Breast epithelium (tissue), 4 donors: ENCODE measurements at regions not wholly inside any gene's neighbourhood (a gene's known extent, or its start where the extent isn't known, plus 50 kb on each side); places are given as distances from the start of the nearest gene placed in this dataset.

Source experiments
- DNase-seq, 2 donors: peaks; one replicate each; pipeline ENCODE4 v3.0.0-alpha.2; 2019; ENCODE audit warnings: low spot score in 2 of 2
- H3K27ac ChIP-seq, 2 donors: fragments of 200-600 bp; sonication (generic) in 1 of 2; one replicate each; pipeline ENCODE4 v1.5.1; 2016 to 2019; ENCODE audit warnings: mild to moderate bottlenecking in 1 of 2
- H3K27me3 ChIP-seq, 2 donors: fragments of 200-600 bp; sonication (generic) in 1 of 2; one replicate each; pipeline versions ENCODE4 v1.5.1 to v1.6.0; 2017 to 2019; ENCODE audit warnings: control low read depth in 1 of 2, mild to moderate bottlenecking in 1 of 2
- H3K36me3 ChIP-seq: fragments of 200-600 bp; one replicate; pipeline ENCODE4 v1.5.1; 2019
- H3K4me1 ChIP-seq, 2 donors: fragments of 200-600 bp; sonication (generic); one replicate each; pipeline ENCODE4 v1.5.1; 2016 to 2019; ENCODE audit warnings: control low read depth in 1 of 2
- H3K4me3 ChIP-seq, 3 donors: fragments of 200-600 bp; sonication (generic); 1 replicate in 2 of 3; 2 replicates in 1 of 3; pipeline ENCODE4 v1.5.1; 2016 to 2019; ENCODE audit warnings: mild to moderate bottlenecking in 3 of 3, moderate library complexity in 2 of 3
- H3K9me3 ChIP-seq, 2 donors: fragments of 200-600 bp; sonication (generic) in 1 of 2; one replicate each; pipeline ENCODE4 v1.5.1; 2016 to 2019; ENCODE audit warnings: control low read depth in 1 of 2
- POLR2A ChIP-seq: fragments of 450-650 bp; IDR thresholded peaks from one replicate; pipeline ENCODE4 v1.6.1; 2016; ENCODE audit warnings: antibody characterized with exemption, mild to moderate bottlenecking, moderate library complexity
- POLR2AphosphoS5 ChIP-seq, 3 donors: sonication (generic); formaldehyde crosslinking; IDR thresholded peaks; one replicate each; pipeline ENCODE4 v1.6.1; 2017; ENCODE audit warnings: antibody characterized with exemption in 3 of 3
- intact Hi-C: fragments of 100-400 bp; cut with DNase I; formaldehyde crosslinking; loops from one replicate; pipeline ENCODE4 v1.15.1; 2023; ENCODE audit warnings: low total_unique reads
- TF ChIP-seq, protein P1 (sequence below), 3 donors: fragments of 450-650 bp; IDR thresholded peaks; one replicate each; pipeline ENCODE4 v1.5.1; 2016 to 2017; ENCODE audit warnings: antibody characterized with exemption in 3 of 3, mild to moderate bottlenecking in 3 of 3, moderate library complexity in 3 of 3

DNA sequence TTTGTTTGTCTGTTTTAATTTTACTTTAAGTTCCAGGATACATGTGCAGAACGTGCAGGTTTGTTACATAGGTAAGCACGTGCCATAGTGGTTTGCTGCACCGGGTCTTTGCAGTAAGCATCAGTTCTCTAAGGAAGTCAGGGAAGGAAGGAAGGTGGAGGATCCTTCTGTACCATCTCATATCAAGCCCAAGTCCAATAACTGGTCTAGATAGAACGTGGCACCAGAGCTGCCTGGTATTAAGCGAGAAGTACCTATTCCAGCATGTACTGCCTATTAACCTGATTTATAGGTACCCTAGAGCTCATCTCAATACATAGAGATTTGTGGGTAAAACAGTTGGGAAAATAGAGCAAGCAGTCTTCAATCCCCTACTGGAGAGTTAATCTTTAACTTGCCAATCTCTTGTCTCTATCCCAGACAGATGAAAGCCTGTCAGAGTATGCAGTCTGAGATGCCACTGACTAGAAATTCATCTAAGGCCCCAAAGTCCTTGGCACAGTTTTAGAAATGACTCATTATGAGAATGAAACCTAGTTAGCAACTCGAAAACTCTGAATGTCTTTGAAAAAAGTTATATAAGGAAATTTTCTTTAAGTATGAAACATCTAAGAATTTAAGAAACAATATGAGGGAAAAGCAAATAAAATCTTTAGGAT lies 144.9 kb downstream of the TFAP2A start:
- Histone ChIP-seq H3K27ac (peak overlapping the region in 1 of 2 donors; percentile 21), H3K4me1 (no peaks in the 10 kb centered on the region), H3K27me3 (no peaks in the 10 kb centered on the region), H3K9me3 (no peaks in the 10 kb centered on the region), H3K4me3 (no peak overlapping the region), H3K36me3 (no peaks in the 10 kb centered on the region)
- TF ChIP-seq POLR2A, result no peak
- TF ChIP-seq, protein P1, sequence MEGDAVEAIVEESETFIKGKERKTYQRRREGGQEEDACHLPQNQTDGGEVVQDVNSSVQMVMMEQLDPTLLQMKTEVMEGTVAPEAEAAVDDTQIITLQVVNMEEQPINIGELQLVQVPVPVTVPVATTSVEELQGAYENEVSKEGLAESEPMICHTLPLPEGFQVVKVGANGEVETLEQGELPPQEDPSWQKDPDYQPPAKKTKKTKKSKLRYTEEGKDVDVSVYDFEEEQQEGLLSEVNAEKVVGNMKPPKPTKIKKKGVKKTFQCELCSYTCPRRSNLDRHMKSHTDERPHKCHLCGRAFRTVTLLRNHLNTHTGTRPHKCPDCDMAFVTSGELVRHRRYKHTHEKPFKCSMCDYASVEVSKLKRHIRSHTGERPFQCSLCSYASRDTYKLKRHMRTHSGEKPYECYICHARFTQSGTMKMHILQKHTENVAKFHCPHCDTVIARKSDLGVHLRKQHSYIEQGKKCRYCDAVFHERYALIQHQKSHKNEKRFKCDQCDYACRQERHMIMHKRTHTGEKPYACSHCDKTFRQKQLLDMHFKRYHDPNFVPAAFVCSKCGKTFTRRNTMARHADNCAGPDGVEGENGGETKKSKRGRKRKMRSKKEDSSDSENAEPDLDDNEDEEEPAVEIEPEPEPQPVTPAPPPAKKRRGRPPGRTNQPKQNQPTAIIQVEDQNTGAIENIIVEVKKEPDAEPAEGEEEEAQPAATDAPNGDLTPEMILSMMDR (IDR thresholded peaks at IDR 0.05), result no peak
- TF ChIP-seq POLR2AphosphoS5 (IDR thresholded peaks at IDR 0.05), result no peak
- no peak for DNase-seq
- intact Hi-C loops, result no loop called here

DNA sequence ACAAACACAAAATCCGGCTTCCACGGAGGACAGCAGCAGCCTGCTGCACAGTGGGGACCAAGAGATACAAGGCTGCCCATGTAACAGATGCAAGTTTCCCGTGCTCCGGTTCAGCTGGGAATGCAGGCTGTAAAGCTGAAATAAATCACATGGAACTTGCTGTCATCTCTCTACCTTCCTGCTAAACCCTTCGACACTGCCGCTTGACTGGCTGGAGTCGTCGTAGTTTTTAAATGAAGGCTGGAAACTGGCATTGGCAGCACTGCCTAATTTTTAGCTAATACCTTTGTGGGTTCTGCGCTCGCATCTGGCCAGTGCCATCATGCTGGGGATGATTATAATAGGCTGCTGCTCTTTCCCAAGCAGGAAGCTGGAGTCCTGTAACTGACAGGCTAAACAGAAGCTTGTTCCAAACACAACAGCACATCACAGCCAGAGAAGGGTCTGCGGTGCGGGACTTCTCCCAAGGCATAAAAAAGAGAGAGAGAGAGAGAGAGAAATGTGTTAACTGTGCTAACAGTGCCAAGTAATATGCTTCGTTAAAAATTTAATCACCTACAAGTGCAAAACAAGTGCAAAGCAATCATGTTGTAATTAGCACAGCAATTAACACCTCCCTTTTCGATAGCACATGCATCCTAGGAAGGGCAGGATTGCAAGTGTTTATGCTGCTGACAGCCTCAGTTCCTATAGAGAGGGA lies 146.1 kb downstream of the TFAP2A start:
- TF ChIP-seq POLR2AphosphoS5 (IDR thresholded peaks at IDR 0.05) (no peak), POLR2A (no peak)
- TF ChIP-seq, protein P1 (IDR thresholded peaks at IDR 0.05), result no peak
- H3K4me1 ChIP-seq, result no peaks in the 10 kb centered on the region
- H3K27ac ChIP-seq, result no peak overlapping the region
- no peaks in the 10 kb centered on the region for H3K9me3 ChIP-seq
- H3K36me3 ChIP-seq, result no peaks in the 10 kb centered on the region
- DNase-seq, result no peak
- H3K4me3 ChIP-seq, result no peak overlapping the region
- H3K27me3 ChIP-seq, result no peaks in the 10 kb centered on the region
- intact Hi-C loops, result no loop called here

DNA sequence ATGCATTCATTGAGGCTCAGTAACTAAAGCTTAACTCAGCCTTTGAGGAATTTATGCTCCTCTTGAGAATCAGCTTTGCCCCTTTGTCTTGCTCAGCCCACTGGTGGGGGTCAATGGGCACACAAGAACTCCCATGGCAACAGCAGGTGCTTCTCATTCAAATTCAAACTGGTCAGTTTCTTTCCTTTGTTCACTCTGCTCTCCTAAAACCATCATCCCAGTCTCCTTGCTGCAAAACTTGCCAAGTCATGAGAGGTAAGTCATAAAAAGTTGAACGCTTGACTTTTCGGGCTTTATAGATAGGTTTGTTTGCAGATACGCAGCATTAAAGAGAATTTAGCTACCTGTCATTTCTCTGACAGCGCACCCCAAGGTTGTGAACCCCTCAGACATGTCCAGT lies 146.8 kb downstream of the TFAP2A start:
- H3K4me1 ChIP-seq, result no peaks in the 10 kb centered on the region
- H3K36me3 ChIP-seq, result no peaks in the 10 kb centered on the region
- intact Hi-C loops, result no loop called here
- H3K4me3 ChIP-seq, result no peak overlapping the region
- H3K9me3 ChIP-seq, result no peaks in the 10 kb centered on the region
- no peak for DNase-seq
- TF ChIP-seq POLR2A (no peak), POLR2AphosphoS5 (IDR thresholded peaks at IDR 0.05) (no peak)
- TF ChIP-seq, protein P1 (IDR thresholded peaks at IDR 0.05), result no peak
- H3K27ac ChIP-seq, result no peak overlapping the region
- no peaks in the 10 kb centered on the region for H3K27me3 ChIP-seq

DNA sequence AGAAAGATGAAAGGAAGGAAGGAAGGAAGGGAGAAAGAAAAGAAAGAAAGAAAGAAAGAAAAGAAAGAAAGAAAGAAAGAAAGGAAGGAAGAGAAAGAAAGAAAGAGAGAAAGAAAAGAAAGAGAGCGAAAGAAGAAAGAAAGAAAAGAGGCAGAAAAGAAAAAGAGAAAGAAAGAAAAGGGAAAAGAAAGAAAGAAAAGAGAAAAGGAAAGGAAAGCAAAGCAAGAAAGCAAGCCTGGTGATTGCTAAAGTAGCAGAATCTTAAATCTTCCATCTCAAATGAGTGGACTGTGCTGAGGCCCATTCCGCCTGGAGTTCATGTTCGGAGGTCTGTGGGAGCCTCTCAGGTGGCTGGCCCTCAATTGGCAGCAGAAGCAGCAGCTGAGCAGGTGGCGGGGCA lies 148.4 kb downstream of the TFAP2A start:
- Histone ChIP-seq H3K9me3 (no peaks in the 10 kb centered on the region), H3K27ac (no peak overlapping the region), H3K36me3 (no peaks in the 10 kb centered on the region), H3K4me3 (no peak overlapping the region), H3K4me1 (no peaks in the 10 kb centered on the region), H3K27me3 (no peaks in the 10 kb centered on the region)
- TF ChIP-seq, protein P1 (IDR thresholded peaks at IDR 0.05), result no peak
- TF ChIP-seq POLR2A, result no peak
- intact Hi-C loops, result no loop called here
- no peak for DNase-seq

DNA sequence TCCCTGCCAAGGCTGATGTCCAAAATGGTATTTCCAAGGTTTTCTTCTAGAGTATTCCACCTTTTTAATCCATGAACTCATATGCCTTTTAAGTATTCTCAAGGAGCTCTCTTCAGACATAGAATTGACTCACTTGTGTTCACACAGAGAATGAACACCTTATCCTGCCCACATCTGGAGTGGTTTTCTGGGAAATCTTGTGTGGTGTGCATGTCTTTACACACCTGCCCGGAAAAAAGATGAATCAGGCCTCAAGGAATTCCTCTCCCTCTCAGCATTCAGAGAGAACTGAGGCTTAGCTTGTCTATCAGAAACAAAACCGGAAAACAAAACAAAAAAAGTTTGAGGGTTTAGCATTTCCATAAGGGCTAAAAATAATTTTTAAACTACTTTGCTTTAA lies 148.8 kb downstream of the TFAP2A start:
- H3K4me3 ChIP-seq, result no peak overlapping the region
- H3K9me3 ChIP-seq, result no peaks in the 10 kb centered on the region
- no peak for TF ChIP-seq POLR2AphosphoS5 (IDR thresholded peaks at IDR 0.05)
- TF ChIP-seq, protein P1 (IDR thresholded peaks at IDR 0.05), result no peak
- TF ChIP-seq POLR2A, result no peak
- H3K36me3 ChIP-seq, result no peaks in the 10 kb centered on the region
- DNase-seq, result no peak
- intact Hi-C loops, result no loop called here
- H3K4me1 ChIP-seq, result no peaks in the 10 kb centered on the region
- H3K27ac ChIP-seq, result no peak overlapping the region
- H3K27me3 ChIP-seq, result no peaks in the 10 kb centered on the region
